AG09309 (cell line): ENCODE measurements at regions not wholly inside any gene's neighbourhood (a gene's known extent, or its start where the extent isn't known, plus 50 kb on each side); places are given as distances from the start of the nearest gene placed in this dataset.
"Not testable (repeated sequence)": the region's sequence is repeated elsewhere in the genome, so short reads cannot be mapped to it uniquely, and the experiment has no call there.

Experiments used
- DNase-seq: peaks from one replicate; pipeline ENCODE4 v3.0.0-alpha.2; 2010; ENCODE audit warnings: low read depth
- H3K4me3 ChIP-seq: 2 replicates; pipeline ENCODE4 v1.5.1; 2011; ENCODE audit warnings: mild to moderate bottlenecking, low read depth, low read length, moderate library complexity; ENCODE audit not compliant: control insufficient read depth
- CTCF ChIP-seq: IDR thresholded peaks from 2 replicates; pipeline ENCODE4 v1.5.1; 2011; ENCODE audit warnings: mild to moderate bottlenecking, low read depth, low read length, inconsistent platforms; ENCODE audit not compliant: insufficient read depth, control insufficient read depth; ENCODE audit errors: missing control alignments

DNA sequence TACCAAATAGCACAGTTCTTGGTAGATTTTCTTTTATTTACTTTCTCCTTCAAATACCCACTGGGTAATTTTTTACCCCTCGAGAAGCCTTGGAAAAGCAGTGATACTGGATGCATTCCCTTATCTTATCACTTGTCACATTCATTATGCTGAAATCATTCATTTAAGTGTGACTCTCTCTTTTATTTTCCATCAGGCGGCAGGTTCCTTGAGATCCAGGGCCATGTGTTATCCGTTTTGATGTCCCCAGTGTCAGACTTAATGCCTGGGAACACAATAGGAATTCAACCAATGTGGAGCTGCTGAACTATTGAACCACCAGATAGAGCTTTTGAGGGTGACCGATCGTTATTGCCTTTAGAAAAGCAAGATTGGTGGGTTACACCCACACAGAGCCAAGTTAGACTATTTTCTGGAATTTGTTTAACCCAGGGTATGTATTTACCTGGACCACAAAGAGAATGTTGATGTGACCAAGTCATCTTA lies 51.5 kb upstream of the ATP5PO start:
- no peak for TF ChIP-seq CTCF
- DNase-seq = no peak
- H3K4me3 ChIP-seq = no peak overlapping the region

DNA sequence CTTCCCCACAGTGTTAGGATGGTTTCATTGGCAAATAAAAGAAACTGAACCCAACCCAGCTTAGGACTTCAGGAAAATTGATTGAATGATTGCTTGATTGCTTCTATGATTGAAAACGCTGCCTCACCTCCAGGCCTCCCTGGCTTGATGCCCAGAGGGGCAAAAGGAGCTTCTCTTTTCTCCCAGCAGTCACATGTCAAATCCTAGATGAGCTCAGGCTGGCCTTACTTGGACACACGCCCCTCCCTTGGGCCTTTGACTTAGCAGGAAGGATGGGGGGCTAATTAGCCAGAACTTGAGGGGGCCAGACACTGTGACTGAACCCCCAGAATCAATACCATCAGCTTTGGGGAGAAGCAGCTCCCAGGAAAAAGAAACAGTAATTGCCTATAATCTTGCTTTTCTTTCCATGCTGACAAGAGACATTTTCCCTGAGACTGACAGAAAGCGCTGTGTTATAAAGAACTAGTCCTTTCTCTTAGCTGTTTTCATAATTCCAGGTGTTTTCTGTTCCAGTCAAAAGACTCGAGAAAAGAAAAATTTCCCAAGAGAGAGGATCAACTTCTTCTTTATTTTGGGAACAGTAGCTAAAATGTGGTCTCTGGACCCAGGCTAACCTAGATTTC lies 50.8 kb upstream of the ATP5PO start:
- no peak for DNase-seq

GRCh38 chr21:33965662-33966061 lies 50.1 kb upstream of the ATP5PO start:
- H3K4me3 ChIP-seq, DNase-seq: not testable (repeated sequence)

More for the DNA sequence above, 50.8 kb upstream of the ATP5PO start:
- TF ChIP-seq CTCF = no peak
- H3K4me3 ChIP-seq = no peak overlapping the region
